ENCODE measurements at regions not wholly inside any gene's neighbourhood (a gene's known extent, or its start where the extent isn't known, plus 50 kb on each side); places are given as distances from the start of the nearest gene placed in this dataset.
"Not testable (repeated sequence)": the region's sequence is repeated elsewhere in the genome, so short reads cannot be mapped to it uniquely, and the experiment has no call there.

GRCh38 chr6:54535568-54535967, 227.3 kb downstream of the TINAG start:
- DNase-seq, result no peak
- no peak for ATAC-seq
- intact Hi-C loops (cut with micrococcal nuclease), result no loop called here

GRCh38 chr6:54541541-54541940, 233.3 kb downstream of the TINAG start:
- DNase-seq (no peak), ATAC-seq (no peak)
- intact Hi-C loops (cut with micrococcal nuclease), result no loop called here

GRCh38 chr6:54559136-54559535, 250.9 kb downstream of the TINAG start:
- DNase-seq (no peak), ATAC-seq (no peak)
- intact Hi-C loops (cut with micrococcal nuclease), result no loop called here

- ATAC-seq; intact Hi-C loops (cut with micrococcal nuclease); DNase-seq: not testable (repeated sequence)
These were observed 255.9 kb downstream of the TINAG start for GRCh38 chr6:54564188-54564587.

- DNase-seq, result no peak
- no peak for ATAC-seq
- intact Hi-C loops (cut with micrococcal nuclease), result no loop called here
These were observed 266.4 kb downstream of the TINAG start for GRCh38 chr6:54574671-54575070.

- intact Hi-C loops (cut with micrococcal nuclease), result no loop called here
- no peak for DNase-seq
- ATAC-seq, result no peak
These were observed 268.3 kb upstream of the FAM83B start for GRCh38 chr6:54578261-54578660.

GRCh38 chr6:54579011-54579410, 267.6 kb upstream of the FAM83B start:
- intact Hi-C loops (cut with micrococcal nuclease), result no loop called here

GRCh38 chr6:54586251-54586650, 260.3 kb upstream of the FAM83B start:
- no peak for DNase-seq
- peak; percentile 48 for ATAC-seq
- intact Hi-C loops (cut with micrococcal nuclease), result no loop called here

More at GRCh38 chr6:54579011-54579410, 267.6 kb upstream of the FAM83B start:
- ATAC-seq (no peak), DNase-seq (no peak)

- intact Hi-C loops (cut with micrococcal nuclease), result no loop called here
- DNase-seq, result no peak
- no peak for ATAC-seq
These were observed 259.3 kb upstream of the FAM83B start for GRCh38 chr6:54587277-54587676.

GRCh38 chr6:54588176-54588575, 258.4 kb upstream of the FAM83B start:
- no peak for ATAC-seq
- intact Hi-C loops (cut with micrococcal nuclease), result no loop called here

GRCh38 chr6:54595844-54596243, 250.7 kb upstream of the FAM83B start:
- DNase-seq (no peak), ATAC-seq (no peak)
- intact Hi-C loops (cut with micrococcal nuclease), result no loop called here

More at GRCh38 chr6:54588176-54588575, 258.4 kb upstream of the FAM83B start:
- DNase-seq, result no peak

- ATAC-seq, result no peak
These were observed 247.7 kb upstream of the FAM83B start for GRCh38 chr6:54598787-54599313.

GRCh38 chr6:54601600-54602300, 244.8 kb upstream of the FAM83B start:
- no peak for ATAC-seq
- intact Hi-C loops (cut with micrococcal nuclease), result no loop called here
- DNase-seq, result no peak

More at GRCh38 chr6:54598787-54599313, 247.7 kb upstream of the FAM83B start:
- intact Hi-C loops (cut with micrococcal nuclease), result no loop called here
- no peak for DNase-seq

GRCh38 chr6:54602591-54602990, 244.0 kb upstream of the FAM83B start:
- intact Hi-C loops (cut with micrococcal nuclease), result no loop called here
- DNase-seq (no peak), ATAC-seq (no peak)

GRCh38 chr6:54609981-54610380, 236.6 kb upstream of the FAM83B start:
- intact Hi-C loops (cut with micrococcal nuclease), result no loop called here
- DNase-seq, result no peak
- no peak for ATAC-seq

GRCh38 chr6:54613596-54613995, 233.0 kb upstream of the FAM83B start:
- intact Hi-C loops (cut with micrococcal nuclease), result no loop called here
- DNase-seq (no peak), ATAC-seq (no peak)

- intact Hi-C loops (cut with micrococcal nuclease), result no loop called here
- ATAC-seq (no peak), DNase-seq (no peak)
These were observed 231.9 kb upstream of the FAM83B start for GRCh38 chr6:54614499-54615195.

- no peak for DNase-seq
- ATAC-seq, result no peak
- intact Hi-C loops (cut with micrococcal nuclease), result no loop called here
These were observed 228.8 kb upstream of the FAM83B start for GRCh38 chr6:54617730-54618129.

GRCh38 chr6:54618572-54618971, 228.0 kb upstream of the FAM83B start:
- DNase-seq (no peak), ATAC-seq (no peak)
- intact Hi-C loops (cut with micrococcal nuclease), result no loop called here

- DNase-seq (no peak), ATAC-seq (peak; percentile 51)
- intact Hi-C loops (cut with micrococcal nuclease), result no loop called here
These were observed 227.5 kb upstream of the FAM83B start for GRCh38 chr6:54619102-54619501.

- intact Hi-C loops (cut with micrococcal nuclease), result no loop called here
- DNase-seq (no peak), ATAC-seq (no peak)
These were observed 225.3 kb upstream of the FAM83B start for GRCh38 chr6:54621285-54621684.
